GM12878 (cell line): ENCODE measurements at regions not wholly inside any gene's neighbourhood (a gene's known extent, or its start where the extent isn't known, plus 50 kb on each side); places are given as distances from the start of the nearest gene placed in this dataset.

Source experiments
- ATAC-seq: fragments of 200-7000 bp; cut with Tn5 transposase; 3 replicates; pipeline ENCODE4 v1.9.1; 2020; ENCODE audit warnings: mild to moderate bottlenecking, moderate library complexity
- BruUV-seq: library from RNA; stranded (reverse); fragments of 400-500 nt; replicated peaks from 2 replicates; lab custom pipeline; 2021; lab: Mats Ljungman, UMichigan
- CTCF ChIA-PET: fragments of 300-600 bp; sonication (Branson Sonifier 250); formaldehyde crosslinking; extraction: SDS; loops from one replicate; lab custom pipeline; 2021; ENCODE audit warnings: inconsistent platforms; lab: Yijun Ruan, JAX
- POLR2A ChIA-PET: fragments of 350-600 bp; formaldehyde crosslinking; extraction: SDS; loops from one replicate; lab custom pipeline; 2021; ENCODE audit warnings: inconsistent platforms; lab: Charles Lee
- RAD21 ChIA-PET: fragments of 300-600 bp; sonication (Branson Sonifier 250); formaldehyde crosslinking; loops from one replicate; lab custom pipeline; 2023; ENCODE audit warnings: antibody characterized with exemption; ENCODE audit not compliant: unreplicated experiment; lab: Charles Lee
- SMC1A ChIA-PET: fragments of 300-600 bp; sonication (Branson Sonifier 250); formaldehyde crosslinking; loops from one replicate; lab custom pipeline; 2023; ENCODE audit not compliant: unreplicated experiment, uncharacterized antibody; lab: Charles Lee
- DNase-seq: peaks from one replicate; pipeline ENCODE4 v3.0.0-alpha.2; 2011; ENCODE audit warnings: low read depth, low spot score
- FAIRE-seq: peaks from 3 replicates; lab custom pipeline; 2011; peaks lifted over from hg19 to GRCh38; lab: Jason Lieb, UNC
- H2AFZ ChIP-seq: 2 replicates; pipeline ENCODE4 v1.6.0; 2011; ENCODE audit warnings: low read depth, low read length, control low read depth; ENCODE audit not compliant: control insufficient read depth
- H3K27ac ChIP-seq: 2 replicates; pipeline ENCODE4 v1.5.1; 2011; ENCODE audit warnings: control low read depth; ENCODE audit not compliant: control insufficient read depth, insufficient read depth
- H3K27me3 ChIP-seq, 2 experiments: replicated peaks in 1 of 2; 2 replicates each; pipeline versions ENCODE4 v1.6.0 to v1.6.1; 2011; ENCODE audit warnings: low read length in 1 of 2; ENCODE audit not compliant: control insufficient read depth in 2 of 2, insufficient read depth in 2 of 2
- H3K36me3 ChIP-seq, 2 experiments: 2 replicates each; pipeline ENCODE4 v1.5.1; 2011; ENCODE audit warnings: low read length in 1 of 2; ENCODE audit not compliant: control insufficient read depth in 2 of 2, insufficient read depth in 2 of 2
- H3K4me1 ChIP-seq: 2 replicates; pipeline ENCODE4 v1.6.1; 2011; ENCODE audit warnings: mild to moderate bottlenecking, low read length, moderate library complexity, mixed read lengths; ENCODE audit not compliant: control insufficient read depth, insufficient read depth
- H3K4me2 ChIP-seq: 2 replicates; pipeline ENCODE4 v1.6.0; 2011; ENCODE audit warnings: control low read depth; ENCODE audit not compliant: control insufficient read depth, insufficient read depth
- H3K4me3 ChIP-seq: fragments of 200-600 bp; sonication (generic); 2 replicates; pipeline ENCODE4 v1.5.1; 2016
- H3K79me2 ChIP-seq: 2 replicates; pipeline ENCODE4 v1.6.0; 2011; ENCODE audit warnings: low read length; ENCODE audit not compliant: control insufficient read depth, insufficient read depth
- H3K9ac ChIP-seq: 2 replicates; pipeline ENCODE4 v1.8.0; 2011; ENCODE audit warnings: low read length, control low read depth, mixed read lengths; ENCODE audit not compliant: control insufficient read depth, insufficient read depth
- H3K9me3 ChIP-seq: replicated peaks from 3 replicates; pipeline ENCODE4 v1.5.1; 2011; ENCODE audit warnings: mild to moderate bottlenecking, low read length; ENCODE audit not compliant: control insufficient read depth, insufficient read depth
- H4K20me1 ChIP-seq: 2 replicates; pipeline ENCODE4 v1.6.0; 2011; ENCODE audit not compliant: control insufficient read depth, insufficient read depth
- ASH2L ChIP-seq: fragments of 300-600, 200-600 bp; sonication (generic); IDR thresholded peaks from 2 replicates; pipeline ENCODE4 v1.6.1; 2017; ENCODE audit warnings: low read depth, mild to moderate bottlenecking, borderline replicate concordance
- ATF2 ChIP-seq: IDR thresholded peaks from 2 replicates; pipeline ENCODE4 v1.6.1; 2012; ENCODE audit warnings: low read length, inconsistent platforms
- CEBPB ChIP-seq, 2 experiments: fragments of 150-350 bp in 1 of 2; IDR thresholded peaks; 2 replicates each; pipeline ENCODE4 v1.6.1; 2012 to 2014; ENCODE audit warnings: low read depth in 2 of 2, low read length in 2 of 2, borderline replicate concordance in 1 of 2, inconsistent platforms in 1 of 2
- CHD2 ChIP-seq: IDR thresholded peaks from 2 replicates; pipeline ENCODE4 v1.6.1; 2011; ENCODE audit warnings: low read depth, low read length, improper control_type of control experiment, borderline replicate concordance
- EGR1 ChIP-seq, 2 experiments: IDR thresholded peaks; 1 replicate in 1 of 2; 2 replicates in 1 of 2; pipeline ENCODE4 v1.6.1; 2011 to 2012; ENCODE audit warnings: low read depth in 2 of 2, low read length in 2 of 2, borderline replicate concordance in 1 of 2, mild to moderate bottlenecking in 1 of 2, moderate library complexity in 1 of 2
- FOS ChIP-seq: IDR thresholded peaks from 3 replicates; pipeline ENCODE4 v1.6.1; 2011; ENCODE audit warnings: borderline replicate concordance; ENCODE audit not compliant: insufficient read length; ENCODE audit errors: extremely low read depth
- IKZF1 ChIP-seq: fragments of 450-650 bp; conservative IDR thresholded peaks from 2 replicates; pipeline ENCODE4 v1.6.1; 2017; ENCODE audit warnings: antibody characterized with exemption, mild to moderate bottlenecking
- NFXL1 ChIP-seq: fragments of 450-650 bp; IDR thresholded peaks from 2 replicates; pipeline ENCODE4 v1.6.1; 2017; ENCODE audit warnings: antibody characterized with exemption, mild to moderate bottlenecking, borderline replicate concordance
- NR2F1 ChIP-seq: fragments of 450-650 bp; conservative IDR thresholded peaks from 2 replicates; pipeline ENCODE4 v1.6.1; 2017; ENCODE audit warnings: mild to moderate bottlenecking
- POU2F2 ChIP-seq: IDR thresholded peaks from 3 replicates; pipeline ENCODE4 v1.6.1; 2011; ENCODE audit warnings: low read depth, mild to moderate bottlenecking, low read length, borderline replicate concordance
- SREBF1 ChIP-seq: IDR thresholded peaks from 2 replicates; pipeline ENCODE4 v1.6.1; 2012; ENCODE audit warnings: mild to moderate bottlenecking, low read length
- YY1 ChIP-seq: IDR thresholded peaks from 2 replicates; pipeline ENCODE4 v1.6.1; 2011; ENCODE audit warnings: low read depth, mild to moderate bottlenecking, low read length
- ZNF592 ChIP-seq: fragments of 450-650 bp; IDR thresholded peaks from 2 replicates; pipeline ENCODE4 v1.6.1; 2017; ENCODE audit warnings: mild to moderate bottlenecking, moderate library complexity
- WGBS: methylation state at CpG from one replicate; pipeline ENCODE4 v1.1.6; 2016; ENCODE audit warnings: low lambda C conversion rate; ENCODE audit not compliant: insufficient replicate concordance, insufficient coverage; ENCODE audit errors: missing lambda C conversion rate; 5-methylcytosine and 5-hydroxymethylcytosine counted together
- in situ Hi-C: fragments of 300-500 bp; cut with MboI; formaldehyde crosslinking; loops from 9 replicates; pipeline ENCODE4 v1.14.3; 2018; ENCODE audit warnings: mixed read lengths
- intact Hi-C: fragments of 100-400 bp; cut with micrococcal nuclease; formaldehyde crosslinking; loops from one replicate; pipeline ENCODE4 v1.14.2; 2022; ENCODE audit not compliant: unreplicated experiment

- ChIA-PET POLR2A (no interaction called here), CTCF (interaction anchor here (0.6 kb wide), 1 partner anchor 155 kb away, joined by 3 read pairs; no protein-coding TSS in a partner anchor), RAD21 (interaction anchor here (1.8 kb wide), 1 partner anchor 154 kb away, joined by 5 read pairs; no protein-coding TSS in a partner anchor), SMC1A (interaction anchor here (0.7 kb wide), 1 partner anchor 321 kb away, joined by 3 read pairs; no protein-coding TSS in a partner anchor)
- no peak for FAIRE-seq
- ATAC-seq: no peak
- no peak overlapping the region for H3K4me2 ChIP-seq
- no peak overlapping the region for H2AFZ ChIP-seq
- no peak for DNase-seq
- TF ChIP-seq ATF2: no peak
- TF ChIP-seq NR2F1: no peak
- intact Hi-C loops: no loop called here
- BruUV-seq: no TSS peak
- in situ Hi-C loops: no loop called here
- H3K79me2 ChIP-seq: no peaks in the 10 kb centered on the region
- peaks cover 11% of the 10 kb centered on the region; the same call in 2 of the 3 replicates for H3K9me3 ChIP-seq
- no peaks in the 10 kb centered on the region for H3K36me3 ChIP-seq
- H4K20me1 ChIP-seq: no peaks in the 10 kb centered on the region
- no peak overlapping the region for H3K27ac ChIP-seq
- WGBS: 38% methylated on average over 3 of the region's 3 CpGs
- no peaks in the 10 kb centered on the region for H3K27me3 ChIP-seq
- no peak overlapping the region for H3K9ac ChIP-seq
- no peak overlapping the region for H3K4me3 ChIP-seq
- H3K4me1 ChIP-seq: no peaks in the 10 kb centered on the region
Observed at GRCh38 chr10:91096274-91096673, 124.2 kb upstream of the PCGF5 start.

GRCh38 chr10:91097313-91097712, 123.2 kb upstream of the PCGF5 start:
- Histone ChIP-seq H3K4me3 (no peak overlapping the region), H3K4me2 (no peak overlapping the region), H4K20me1 (no peaks in the 10 kb centered on the region), H3K4me1 (no peaks in the 10 kb centered on the region), H3K9me3 (peaks cover 11% of the 10 kb centered on the region; the same call in 2 of the 3 replicates), H2AFZ (no peak overlapping the region), H3K36me3 (no peaks in the 10 kb centered on the region), H3K9ac (no peak overlapping the region), H3K27ac (no peak overlapping the region), H3K27me3 (no peaks in the 10 kb centered on the region), H3K79me2 (no peaks in the 10 kb centered on the region)
- ATAC-seq (no peak), DNase-seq (no peak), FAIRE-seq (no peak)
- in situ Hi-C loops: no loop called here
- intact Hi-C loops: no loop called here
- ChIA-PET CTCF (no interaction called here), SMC1A (no interaction called here), POLR2A (no interaction called here), RAD21 (no interaction called here)
- BruUV-seq: no TSS peak
- no peak for TF ChIP-seq EGR1 (IDR thresholded peaks at IDR 0.05; ENCODE audit: borderline replicate concordance in 1 of 2, low read depth in 2 of 2, low read length in 2 of 2)
- no peak for TF ChIP-seq SREBF1
- TF ChIP-seq YY1: no peak
- TF ChIP-seq FOS: no peak
- TF ChIP-seq ASH2L: no peak
- no peak for TF ChIP-seq CEBPB (IDR thresholded peaks at IDR 0.05; ENCODE audit: borderline replicate concordance in 1 of 2, low read depth in 2 of 2, low read length in 2 of 2)
- TF ChIP-seq ZNF592: no peak
- no peak for TF ChIP-seq CHD2
- TF ChIP-seq NFXL1: no peak
- no peak for TF ChIP-seq IKZF1
- no peak for TF ChIP-seq POU2F2
